ENCODE measurements at regions not wholly inside any gene's neighbourhood (a gene's known extent, or its start where the extent isn't known, plus 50 kb on each side); places are given as distances from the start of the nearest gene placed in this dataset.

GRCh38 chr14:104373855-104374717, 205.5 kb upstream of the C14orf180 start:
- no peak for DNase-seq

- DNase-seq = no peak
Observed at GRCh38 chr14:104374718-104375080, 204.9 kb upstream of the C14orf180 start.

- no peak for DNase-seq
Observed at GRCh38 chr14:104375551-104376201, 203.9 kb upstream of the C14orf180 start.

- DNase-seq = no peak
Observed at GRCh38 chr14:104376202-104377140, 203.1 kb upstream of the C14orf180 start.

GRCh38 chr14:104377256-104377655, 202.3 kb upstream of the C14orf180 start:
- DNase-seq = no peak

GRCh38 chr14:104378698-104379113, 200.9 kb upstream of the C14orf180 start:
- no peak for DNase-seq

- DNase-seq = no peak
Observed at GRCh38 chr14:104382361-104383087, 197.0 kb upstream of the C14orf180 start.

- no peak for DNase-seq
Observed at GRCh38 chr14:104383088-104383995, 196.2 kb upstream of the C14orf180 start.

- DNase-seq = no peak
Observed at GRCh38 chr14:104383996-104384775, 195.4 kb upstream of the C14orf180 start.

GRCh38 chr14:104384776-104385071, 194.8 kb upstream of the C14orf180 start:
- no peak for DNase-seq

- DNase-seq = no peak
Observed at GRCh38 chr14:104385111-104385510, 194.5 kb upstream of the C14orf180 start.

GRCh38 chr14:104385531-104386101, 193.9 kb upstream of the C14orf180 start:
- DNase-seq = no peak

GRCh38 chr14:104386151-104386841, 193.3 kb upstream of the C14orf180 start:
- DNase-seq = no peak

GRCh38 chr14:104387022-104388010, 192.2 kb upstream of the C14orf180 start:
- no peak for DNase-seq

- no peak for DNase-seq
Observed at GRCh38 chr14:104388011-104388521, 191.5 kb upstream of the C14orf180 start.

GRCh38 chr14:104388541-104389325, 190.8 kb upstream of the C14orf180 start:
- DNase-seq = no peak

All from KG1 (cell line).